Left colon (tissue), 2 donors: ENCODE measurements at regions not wholly inside any gene's neighbourhood (a gene's known extent, or its start where the extent isn't known, plus 50 kb on each side); places are given as distances from the start of the nearest gene placed in this dataset.
"Not testable (repeated sequence)": the region's sequence is repeated elsewhere in the genome, so short reads cannot be mapped to it uniquely, and the experiment has no call there.

ENCODE experiments used
- ATAC-seq: fragments of 200-7000 bp; cut with Tn5 transposase; one replicate; pipeline ENCODE4 v1.9.1; 2020; ENCODE audit warnings: mild to moderate bottlenecking, moderate library complexity
- DNase-seq, 2 donors: peaks; one replicate each; pipeline ENCODE4 v3.0.0-alpha.2; 2020
- intact Hi-C, 2 donors: fragments of 100-400 bp; cut with DNase I in 1 of 2; cut with micrococcal nuclease in 1 of 2; formaldehyde crosslinking; loops; one replicate each; pipeline versions ENCODE4 v1.11.2 to v1.14.0; 2022; cut with DNase I, micrococcal nuclease
- donor health status: DM: no; HTN: no; CAD: no.
- donor health status: DM: yes; HTN: yes; CAD: no.

GRCh38 chr12:33944703-33945437, 77.4 kb upstream of the ALG10 start:
- intact Hi-C loops = no loop called here
- ATAC-seq (no peak), DNase-seq (no peak)

GRCh38 chr12:33945438-33945784, 76.9 kb upstream of the ALG10 start:
- intact Hi-C loops = no loop called here
- ATAC-seq = no peak
- DNase-seq = no peak

- intact Hi-C loops, ATAC-seq, DNase-seq: not testable (repeated sequence)
Observed at GRCh38 chr12:33966219-33966618, 56.1 kb upstream of the ALG10 start.

- intact Hi-C loops = no loop called here
- DNase-seq (no peak), ATAC-seq (no peak)
Observed at GRCh38 chr12:33967760-33968159, 54.5 kb upstream of the ALG10 start.
